ENCODE measurements at regions not wholly inside any gene's neighbourhood (a gene's known extent, or its start where the extent isn't known, plus 50 kb on each side); places are given as distances from the start of the nearest gene placed in this dataset.

DNA sequence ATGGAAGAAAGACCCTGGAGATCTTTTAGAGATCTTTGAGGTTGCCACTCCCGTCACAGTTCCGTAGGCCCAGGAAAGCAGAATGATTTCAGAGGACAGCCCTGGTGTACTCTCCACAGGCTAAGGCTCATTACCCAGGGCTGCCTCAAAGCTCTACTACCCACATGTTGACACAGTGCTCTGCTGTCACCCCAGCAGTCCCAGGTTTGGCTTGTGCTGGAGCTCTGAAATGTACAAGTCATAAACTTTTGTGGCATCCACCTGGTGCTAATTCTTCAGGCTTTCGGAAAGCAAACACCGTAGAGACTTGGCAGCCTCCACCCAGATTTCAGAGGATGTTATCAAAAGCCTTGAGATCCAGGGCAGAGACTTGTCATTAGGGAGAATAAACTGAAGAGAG, 136.5 kb downstream of the MTRR start:
- POLR2A ChIA-PET = no interaction called here
- ATAC-seq (ENCODE audit: poor library complexity) = no peak

DNA sequence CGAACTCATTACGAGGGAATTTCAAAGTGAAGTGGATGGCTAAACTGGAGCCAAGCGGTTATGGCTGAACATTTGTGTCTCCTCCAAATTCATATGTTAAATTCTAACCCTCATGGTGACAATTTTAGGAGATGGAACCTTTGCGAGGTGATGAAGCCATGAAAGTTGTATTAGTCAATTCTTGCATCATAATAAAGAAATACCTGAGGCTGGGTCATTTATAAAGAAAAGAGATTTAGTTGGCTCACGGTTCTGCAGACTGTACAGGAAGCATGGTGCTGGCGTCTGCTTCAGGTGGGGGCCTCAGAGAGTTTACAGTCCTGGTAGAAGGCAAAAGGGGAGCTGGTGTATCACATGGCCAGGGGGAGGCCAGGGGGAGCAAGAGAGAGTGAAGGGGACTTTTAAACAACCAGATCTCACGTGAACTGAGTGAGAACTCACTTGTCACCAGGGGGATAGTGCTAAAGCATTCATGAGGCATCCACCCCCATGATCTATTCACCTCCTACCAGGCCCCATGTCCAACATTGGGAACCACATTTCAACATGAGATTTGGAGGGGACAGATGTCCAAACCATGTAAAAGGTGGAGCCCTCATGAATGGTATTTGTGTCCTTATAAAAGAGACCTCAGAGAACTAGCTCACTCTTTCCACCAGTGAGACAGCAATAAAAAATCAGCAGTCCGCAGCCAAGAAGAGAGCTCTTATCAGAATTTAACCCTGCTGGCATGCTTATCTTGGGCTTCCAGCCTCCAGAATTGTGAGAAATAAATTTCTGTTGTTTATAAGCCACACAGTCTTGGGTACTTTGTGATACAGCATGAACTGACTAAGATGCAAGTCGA, 143.4 kb downstream of the MTRR start:
- ChIA-PET POLR2A (no interaction called here), CTCF (no interaction called here)
- no peak overlapping the region for H3K27ac Mint-ChIP-seq
- Histone ChIP-seq H3K9me3 (ENCODE audit: control insufficient read depth in 1 of 2, insufficient read depth in 1 of 2, low read length in 2 of 2) (peaks cover 0 to 11% of the 10 kb centered on the region in 2 experiments), H3K36me3 (ENCODE audit: insufficient read depth, low read length) (no peaks in the 10 kb centered on the region), H3K4me1 (ENCODE audit: insufficient read depth, low read length) (no peaks in the 10 kb centered on the region), H3K27ac (ENCODE audit: low read depth in 1 of 2, low read length in 2 of 2) (no peak overlapping the region), H3K4me3 (ENCODE audit: low read length) (no peak overlapping the region), H3K27me3 (ENCODE audit: control insufficient read depth in 1 of 2, insufficient read depth in 2 of 2, low read length in 2 of 2) (no peaks in the 10 kb centered on the region)
- TF ChIP-seq CTCF (IDR thresholded peaks at IDR 0.05) = no peak
- ATAC-seq (ENCODE audit: poor library complexity) = no peak
- no peaks in the 10 kb centered on the region for H3K9me3 Mint-ChIP-seq
- no peak overlapping the region for H3K4me3 Mint-ChIP-seq
- H3K36me3 Mint-ChIP-seq (ENCODE audit: low read depth) = no peaks in the 10 kb centered on the region
- no peak for DNase-seq
- no peaks in the 10 kb centered on the region for H3K4me1 Mint-ChIP-seq (ENCODE audit: low read depth)
- no peaks in the 10 kb centered on the region for H3K27me3 Mint-ChIP-seq
- intact Hi-C loops (cut with DNase I, micrococcal nuclease) = no loop called here

More for the DNA sequence above, 136.5 kb downstream of the MTRR start:
- H3K27me3 ChIP-seq (ENCODE audit: control insufficient read depth in 1 of 2, insufficient read depth in 2 of 2, low read length in 2 of 2) = no peaks in the 10 kb centered on the region
- H3K9me3 ChIP-seq (ENCODE audit: control insufficient read depth in 1 of 2, insufficient read depth in 1 of 2, low read length in 2 of 2) = peaks cover 0 to 11% of the 10 kb centered on the region in 2 experiments
- Mint-ChIP-seq H3K27me3 (no peaks in the 10 kb centered on the region), H3K9me3 (peaks cover 4% of the 10 kb centered on the region), H3K4me3 (no peak overlapping the region), H3K36me3 (ENCODE audit: low read depth) (no peaks in the 10 kb centered on the region), H3K4me1 (ENCODE audit: low read depth) (no peaks in the 10 kb centered on the region), H3K27ac (no peak overlapping the region)
- CTCF ChIA-PET = no interaction called here
- H3K36me3 ChIP-seq (ENCODE audit: insufficient read depth, low read length) = no peaks in the 10 kb centered on the region
- no peaks in the 10 kb centered on the region for H3K4me1 ChIP-seq (ENCODE audit: insufficient read depth, low read length)
- H3K4me3 ChIP-seq (ENCODE audit: low read length) = no peak overlapping the region
- no peak for TF ChIP-seq CTCF (IDR thresholded peaks at IDR 0.05)
- DNase-seq = no peak
- H3K27ac ChIP-seq (ENCODE audit: low read depth in 1 of 2, low read length in 2 of 2) = no peak overlapping the region
- intact Hi-C loops (cut with DNase I, micrococcal nuclease) = no loop called here

- POLR2A ChIA-PET = no interaction called here
- Mint-ChIP-seq H3K4me1 (ENCODE audit: low read depth) (no peaks in the 10 kb centered on the region), H3K27ac (no peak overlapping the region), H3K36me3 (ENCODE audit: low read depth) (no peaks in the 10 kb centered on the region), H3K4me3 (no peak overlapping the region), H3K9me3 (peaks cover 5% of the 10 kb centered on the region), H3K27me3 (no peaks in the 10 kb centered on the region)
- H3K9me3 ChIP-seq (ENCODE audit: control insufficient read depth in 1 of 2, insufficient read depth in 1 of 2, low read length in 2 of 2) = no peaks in the 10 kb centered on the region
- intact Hi-C loops (cut with DNase I, micrococcal nuclease) = no loop called here
- CTCF ChIA-PET = no interaction called here
- no peak for DNase-seq
- H3K4me1 ChIP-seq (ENCODE audit: insufficient read depth, low read length) = no peaks in the 10 kb centered on the region
- ATAC-seq (ENCODE audit: poor library complexity) = no peak
- no peak overlapping the region for H3K4me3 ChIP-seq (ENCODE audit: low read length)
- no peaks in the 10 kb centered on the region for H3K27me3 ChIP-seq (ENCODE audit: control insufficient read depth in 1 of 2, insufficient read depth in 2 of 2, low read length in 2 of 2)
- H3K36me3 ChIP-seq (ENCODE audit: insufficient read depth, low read length) = no peaks in the 10 kb centered on the region
- TF ChIP-seq CTCF (IDR thresholded peaks at IDR 0.05) = no peak
- H3K27ac ChIP-seq (ENCODE audit: low read depth in 1 of 2, low read length in 2 of 2) = no peak overlapping the region
Observed at GRCh38 chr5:8013948-8014710, 145.2 kb downstream of the MTRR start.
